ENCODE measurements at regions not wholly inside any gene's neighbourhood (a gene's known extent, or its start where the extent isn't known, plus 50 kb on each side); places are given as distances from the start of the nearest gene placed in this dataset.

- no peak overlapping the region for H4K5ac ChIP-seq (ENCODE audit: insufficient read length, low read depth, low read length)
- H4K8ac ChIP-seq (replicated peaks; ENCODE audit: insufficient read length, low read depth, low read length), result no peak overlapping the region
- H3K56ac ChIP-seq (ENCODE audit: insufficient read length, low read depth, low read length), result no peak overlapping the region
- DNase-seq, result no peak
- peaks cover 11 to 15% (median 14%) of the 10 kb centered on the region in 3 experiments for H3K36me3 Mint-ChIP-seq (ENCODE audit: insufficient read depth in 1 of 3, low read depth in 3 of 3)
- H2AK5ac ChIP-seq (ENCODE audit: insufficient read length, low read length), result no peak overlapping the region
- H3K9me3 ChIP-seq (ENCODE audit: control insufficient read depth, low read depth, low read length), result peaks cover 4% of the 10 kb centered on the region
- no peak for TF ChIP-seq CTCF (conservative IDR thresholded peaks at IDR 0.05)
- H3K79me2 ChIP-seq (ENCODE audit: insufficient read depth, low read length), result no peaks in the 10 kb centered on the region; the same call in none of the 2 replicates
- H3K9me3 Mint-ChIP-seq, result peaks cover 12 to 13% of the 10 kb centered on the region in 2 experiments
- no peak overlapping the region for H3K14ac ChIP-seq (ENCODE audit: insufficient read depth, low read length)
- no peak overlapping the region for H2BK120ac ChIP-seq (ENCODE audit: low read depth, low read length, poor library complexity, severe bottlenecking)
- no peaks in the 10 kb centered on the region for H3K79me1 ChIP-seq (ENCODE audit: insufficient read depth, low read depth, low read length, poor library complexity, severe bottlenecking)
- H3K4ac ChIP-seq (ENCODE audit: low read depth, low read length), result no peak overlapping the region
- H2BK20ac ChIP-seq (ENCODE audit: low read depth, low read length, poor library complexity, severe bottlenecking), result no peak overlapping the region
- no peak overlapping the region for H2BK12ac ChIP-seq (ENCODE audit: insufficient read length, low read depth, low read length)
- H3K27ac ChIP-seq (ENCODE audit: insufficient read length, low read depth, low read length), result no peak overlapping the region
- H3K27me3 Mint-ChIP-seq (ENCODE audit: low read depth), result no peaks in the 10 kb centered on the region
- H2BK15ac ChIP-seq (ENCODE audit: low read depth, low read length), result no peak overlapping the region
- H2BK5ac ChIP-seq (ENCODE audit: insufficient read length, low read length), result no peak overlapping the region
- H3K4me3 Mint-ChIP-seq, result no peak overlapping the region
- no peak overlapping the region for H3K9ac ChIP-seq (ENCODE audit: extremely low read depth, insufficient read length, low read length)
- H3T11ph ChIP-seq (ENCODE audit: low read length), result no peak overlapping the region
- H3K27me3 ChIP-seq (ENCODE audit: insufficient read depth, low read length), result no peaks in the 10 kb centered on the region
- H4K91ac ChIP-seq (ENCODE audit: insufficient read length, low read depth, low read length), result no peak overlapping the region
- no peak overlapping the region for H3K4me2 ChIP-seq (ENCODE audit: insufficient read depth, insufficient read length, low read length)
- no peaks in the 10 kb centered on the region for H3K23me2 ChIP-seq (ENCODE audit: insufficient read length, low read depth, low read length, poor library complexity, severe bottlenecking)
- WGBS (ENCODE audit: extremely low coverage, insufficient read length, low lambda C conversion rate), result no CpG with 5 or more reads among the region's 3 CpGs
- H3K23ac ChIP-seq (ENCODE audit: insufficient read length, low read depth, low read length), result no peak overlapping the region
- no peak overlapping the region for H2AFZ ChIP-seq (ENCODE audit: low read length)
- no peaks in the 10 kb centered on the region for H4K20me1 ChIP-seq (ENCODE audit: control insufficient read depth, insufficient read depth, insufficient read length)
- no peak overlapping the region for H3K27ac Mint-ChIP-seq
- H3K18ac ChIP-seq (ENCODE audit: insufficient read length, low read depth, low read length), result no peak overlapping the region
- no peaks in the 10 kb centered on the region for H3K4me1 ChIP-seq (ENCODE audit: insufficient read depth, low read length)
- H3K4me1 Mint-ChIP-seq, result no peaks in the 10 kb centered on the region
These were observed 1268.9 kb downstream of the OTOL1 start for GRCh38 chr3:162765524-162765923.

All from H9 (cell line).